GM19238 (cell line): ENCODE measurements at regions not wholly inside any gene's neighbourhood (a gene's known extent, or its start where the extent isn't known, plus 50 kb on each side); places are given as distances from the start of the nearest gene placed in this dataset.

Experiments
- DNase-seq: peaks from one replicate; pipeline ENCODE4 v3.0.0; 2011; ENCODE audit warnings: low spot score; ENCODE audit not compliant: insufficient read length

DNA sequence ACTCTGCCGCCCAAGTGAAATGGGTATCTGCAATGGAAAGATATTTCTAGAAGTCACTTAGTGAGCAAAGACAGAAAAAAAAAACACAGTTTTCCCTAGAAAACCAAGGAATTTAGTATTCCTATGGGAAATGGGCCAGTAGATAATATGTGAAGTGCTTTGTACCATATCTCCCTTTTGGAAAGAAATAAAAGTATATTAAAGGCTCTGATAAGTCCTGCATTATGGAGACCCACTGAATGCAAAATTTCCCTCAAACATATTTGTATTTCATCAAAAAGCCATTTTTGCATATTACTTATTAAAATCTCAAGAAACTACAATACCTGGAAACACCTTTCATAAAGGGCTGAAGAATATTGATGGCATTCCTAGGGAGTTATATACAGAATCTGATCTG is 51.6 kb upstream of the DYNLRB2 start:
- DNase-seq: no peak

DNA sequence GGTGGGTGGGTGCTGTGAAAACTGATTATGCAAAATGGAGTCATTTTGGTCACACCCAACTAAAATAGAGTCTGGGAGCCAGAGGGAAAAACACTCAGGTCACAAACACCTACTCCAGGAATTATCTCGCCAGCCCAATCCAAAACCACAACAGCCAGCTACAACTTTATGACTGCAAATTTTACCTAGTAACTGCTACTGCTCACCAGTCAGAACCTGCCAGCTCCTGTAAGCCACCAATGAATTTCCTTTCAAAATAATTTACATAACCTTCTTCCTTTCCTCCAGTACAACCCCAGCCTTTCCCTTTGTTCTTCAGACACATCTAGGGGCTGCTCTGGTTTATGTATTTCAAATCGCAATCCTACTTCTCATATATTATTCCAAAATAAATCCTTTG is 52.6 kb upstream of the DYNLRB2 start:
- no peak for DNase-seq

- peak; percentile 8 for DNase-seq
Observed at GRCh38 chr16:80480664-80481063, 60.1 kb upstream of the DYNLRB2 start.

GRCh38 chr16:80477838-80478237 is 63.0 kb upstream of the DYNLRB2 start:
- DNase-seq: no peak

GRCh38 chr16:80468029-80468428 is 72.8 kb upstream of the DYNLRB2 start:
- DNase-seq: no peak

DNA sequence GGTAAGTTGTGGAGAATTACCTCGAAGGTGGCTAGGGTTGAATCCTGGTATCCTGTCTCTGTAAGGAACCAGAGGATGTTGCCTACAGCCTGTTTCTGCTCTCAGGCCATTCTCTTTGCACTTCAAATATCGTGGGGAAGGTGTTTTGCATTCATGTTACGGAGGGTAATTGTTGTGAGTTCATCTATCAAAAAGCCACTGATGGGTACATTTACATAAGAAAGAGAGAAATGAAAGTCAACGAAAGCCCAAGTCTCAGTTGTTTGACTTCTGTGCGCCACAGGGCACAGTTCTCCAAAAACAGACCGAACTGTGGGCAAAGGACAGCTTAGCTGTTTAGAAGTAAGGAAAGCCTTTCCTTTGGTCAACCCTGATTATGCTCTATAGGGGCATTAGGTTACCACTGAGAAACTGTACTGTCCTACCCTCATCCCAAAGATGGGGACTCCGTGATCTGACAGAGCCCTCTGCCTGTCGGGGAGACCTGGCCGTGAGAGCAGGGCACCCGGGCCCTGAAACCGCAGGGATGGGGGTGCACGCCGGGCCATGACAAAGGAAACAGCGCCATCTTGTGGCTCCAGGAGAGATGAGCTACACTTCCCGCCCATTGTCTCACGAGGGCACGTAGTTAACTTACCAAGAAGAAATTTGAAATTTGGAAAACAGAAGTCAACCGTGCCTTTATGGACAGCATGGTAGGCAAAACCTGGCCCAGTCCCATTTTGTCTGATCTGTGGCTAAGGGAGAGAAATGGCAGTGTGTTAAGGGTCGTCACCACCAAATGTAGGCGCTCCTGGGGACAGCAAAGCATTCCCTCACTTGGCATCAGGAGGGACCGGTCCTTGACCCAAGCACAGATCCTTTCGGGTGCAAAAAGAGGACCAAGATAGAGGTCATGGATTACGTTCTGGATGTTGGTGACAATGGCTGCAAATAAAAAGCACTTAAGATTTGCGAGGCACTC is 74.5 kb upstream of the DYNLRB2 start:
- DNase-seq: peak; percentile 57

DNA sequence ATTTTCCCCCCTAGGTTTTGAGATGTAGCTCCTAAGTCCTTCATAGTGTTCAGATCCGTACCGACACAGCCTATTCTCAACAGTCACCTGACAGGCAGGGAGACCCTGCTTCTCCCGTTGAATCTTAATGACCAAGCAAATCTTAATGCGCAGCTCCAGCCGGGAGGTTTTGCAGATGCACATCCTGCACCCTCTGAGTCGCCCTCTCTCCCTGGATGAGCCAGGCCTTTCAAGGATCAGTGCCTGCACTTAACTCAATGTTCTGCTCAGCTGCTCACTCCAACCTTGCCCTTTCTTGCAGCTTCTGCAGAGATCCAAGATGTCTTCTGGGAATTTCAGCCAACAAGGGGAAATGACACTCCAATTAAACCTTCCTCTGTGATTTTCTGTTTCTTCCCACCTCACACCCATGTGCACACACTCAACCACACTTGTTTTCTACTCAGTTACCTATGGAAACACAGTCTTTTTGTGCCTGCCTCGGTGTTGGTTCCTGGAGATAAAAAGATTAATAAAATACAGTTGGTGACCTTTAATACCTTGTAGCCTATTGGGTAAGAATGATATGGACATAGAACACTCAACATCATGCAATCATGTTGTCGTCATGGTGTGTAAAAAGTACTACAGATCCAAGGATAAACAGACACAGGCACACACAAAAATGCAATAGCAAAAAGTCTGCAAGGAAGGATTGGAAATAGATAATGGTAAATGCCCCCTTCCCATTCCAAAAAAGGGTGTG is 76.9 kb upstream of the DYNLRB2 start:
- DNase-seq: no peak

DNA sequence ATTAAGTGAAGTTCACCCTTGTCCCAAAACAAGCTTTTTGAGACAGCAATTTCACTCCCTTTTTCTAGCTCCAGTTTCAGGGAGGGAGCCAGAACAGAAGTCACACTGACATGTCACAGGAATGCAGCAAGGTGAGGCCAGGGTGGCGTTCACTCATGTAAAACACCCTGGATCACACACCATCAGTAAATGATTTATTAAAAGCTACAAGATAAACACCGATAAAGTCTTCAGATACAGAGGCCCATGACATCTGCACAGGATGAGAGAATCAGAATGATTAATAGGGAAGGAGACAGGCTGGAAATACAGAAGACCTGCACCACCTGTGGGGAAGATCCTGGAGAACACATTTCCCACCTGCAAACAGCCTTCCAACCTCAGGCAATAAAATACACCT is 77.5 kb upstream of the DYNLRB2 start:
- no peak for DNase-seq

DNA sequence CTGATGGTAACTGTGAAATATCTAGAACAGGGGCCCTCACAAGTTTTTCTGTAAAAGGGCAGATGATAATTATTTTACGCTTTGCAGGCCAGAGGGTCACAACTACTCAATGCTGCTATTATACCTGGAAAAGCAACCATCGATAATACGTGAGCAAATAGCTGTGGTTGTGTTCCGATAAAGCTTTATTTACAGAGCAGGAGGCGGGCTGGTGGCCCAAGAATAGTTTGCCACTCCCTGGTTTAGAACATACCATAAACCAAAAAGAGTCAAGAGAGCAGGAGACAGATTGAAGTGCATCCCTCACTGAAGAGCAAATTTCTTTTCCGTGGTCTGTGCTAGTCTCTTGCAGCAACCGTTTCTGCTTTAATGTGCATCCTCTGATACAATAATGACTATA is 77.9 kb upstream of the DYNLRB2 start:
- no peak for DNase-seq

GRCh38 chr16:80460988-80461387 is 79.8 kb upstream of the DYNLRB2 start:
- no peak for DNase-seq

DNA sequence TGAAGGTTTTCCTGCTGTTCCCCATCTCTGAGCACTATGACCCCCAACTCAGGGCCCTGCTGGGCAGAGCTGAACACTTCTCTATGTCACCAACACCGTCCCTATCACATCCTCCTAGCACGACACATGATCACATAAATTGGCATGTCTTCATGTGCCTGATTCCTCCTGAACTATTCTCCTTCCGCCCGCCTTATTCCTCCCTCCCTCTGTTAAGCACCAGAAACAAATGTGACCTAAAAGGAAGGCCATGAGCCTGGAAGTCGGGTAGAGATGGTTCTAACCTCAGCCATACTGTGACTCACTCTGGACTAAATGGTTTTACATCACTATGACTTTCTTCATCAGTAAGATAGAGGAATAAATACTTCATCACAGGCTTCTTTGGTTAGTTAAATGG is 80.8 kb upstream of the DYNLRB2 start:
- DNase-seq: no peak

- no peak for DNase-seq
Observed at GRCh38 chr16:80459331-80459777, 81.4 kb upstream of the DYNLRB2 start.

- no peak for DNase-seq
Observed at GRCh38 chr16:80457871-80458270, 82.9 kb upstream of the DYNLRB2 start.

GRCh38 chr16:80454802-80455201 is 86.0 kb upstream of the DYNLRB2 start:
- DNase-seq: no peak

GRCh38 chr16:80449392-80449791 is 91.4 kb upstream of the DYNLRB2 start:
- no peak for DNase-seq

DNA sequence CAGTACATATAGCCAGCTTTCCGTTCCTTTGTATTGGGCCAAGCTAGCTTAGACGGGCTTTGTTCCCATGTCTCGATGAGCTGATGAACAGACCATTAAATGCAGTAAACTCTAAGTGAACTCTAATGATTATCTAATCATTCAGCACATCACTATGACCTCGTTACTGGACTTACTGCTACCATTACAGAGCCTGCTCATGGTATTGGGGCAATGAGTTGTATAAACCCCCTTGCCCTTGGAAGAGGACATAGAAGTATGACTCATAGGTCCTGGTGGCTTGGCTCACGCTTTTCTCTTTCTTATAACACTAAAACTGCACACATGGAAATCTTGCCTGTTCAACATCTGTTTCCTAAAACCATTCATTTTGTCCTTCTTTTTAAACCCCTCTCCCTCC is 93.6 kb upstream of the DYNLRB2 start:
- DNase-seq: no peak

DNA sequence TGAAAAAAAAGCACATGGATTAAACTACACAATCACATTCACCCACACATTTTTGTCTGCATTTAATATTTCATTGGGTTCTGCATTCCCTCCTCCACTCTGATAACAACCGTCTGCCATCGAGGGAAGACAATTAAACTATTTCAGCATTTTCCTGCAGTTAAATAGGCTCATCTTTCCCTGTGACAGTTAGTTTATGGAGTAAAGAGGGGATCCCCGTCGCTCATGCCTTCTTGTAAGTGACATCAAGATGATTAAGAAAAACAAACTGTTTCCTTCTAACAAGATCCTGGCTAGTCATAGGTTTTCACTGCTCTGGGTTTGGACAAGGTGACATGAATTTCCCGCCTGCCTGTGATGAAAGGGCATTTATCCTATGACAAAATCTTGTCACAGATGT is 98.0 kb upstream of the DYNLRB2 start:
- no peak for DNase-seq

DNA sequence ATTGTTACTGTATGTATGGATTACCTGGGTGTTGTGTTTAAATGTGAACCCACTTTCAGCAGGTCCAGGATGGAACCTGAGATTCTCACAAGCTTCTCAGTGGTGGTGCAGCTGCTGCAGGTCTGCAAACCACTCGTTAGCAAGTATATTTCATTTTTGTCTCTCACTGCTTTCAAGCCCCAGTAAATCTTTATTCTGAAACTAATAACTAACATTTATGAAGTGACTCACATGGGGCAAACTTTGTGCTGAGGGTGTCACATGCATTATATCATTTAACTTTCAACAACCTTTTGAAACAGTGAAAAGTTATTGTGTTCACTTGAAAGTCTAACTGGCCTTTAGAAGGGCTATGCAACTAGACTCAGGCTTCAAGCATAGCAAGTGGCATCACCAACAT is 98.9 kb upstream of the DYNLRB2 start:
- DNase-seq: no peak

DNA sequence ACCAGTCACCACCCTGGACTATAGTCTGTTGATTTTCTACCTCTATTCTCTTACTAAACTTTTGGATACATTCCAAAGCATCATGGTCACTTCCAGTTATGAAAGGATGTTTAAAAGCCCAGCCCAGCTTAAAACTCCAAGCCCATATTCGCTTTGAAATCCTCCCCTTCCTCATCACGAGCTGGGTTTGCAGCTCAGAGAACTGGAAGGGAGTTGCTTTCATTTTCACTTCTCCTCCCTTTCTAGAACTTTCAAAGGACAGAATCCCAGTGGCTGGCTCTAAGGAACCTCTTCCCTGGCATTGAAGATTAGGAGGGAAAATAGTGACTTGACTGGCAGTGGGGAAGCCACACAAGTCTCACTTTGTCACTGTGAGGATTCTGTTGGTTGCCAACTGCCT is 100.1 kb upstream of the DYNLRB2 start:
- no peak for DNase-seq

GRCh38 chr16:80437707-80438106 is 103.1 kb upstream of the DYNLRB2 start:
- no peak for DNase-seq

GRCh38 chr16:80436510-80436909 is 104.3 kb upstream of the DYNLRB2 start:
- DNase-seq: no peak

GRCh38 chr16:80433623-80434022 is 107.2 kb upstream of the DYNLRB2 start:
- DNase-seq: no peak

GRCh38 chr16:80427795-80428194 is 113.0 kb upstream of the DYNLRB2 start:
- DNase-seq: no peak
